ENCODE measurements at regions not wholly inside any gene's neighbourhood (a gene's known extent, or its start where the extent isn't known, plus 50 kb on each side); places are given as distances from the start of the nearest gene placed in this dataset.

- CTCF ChIA-PET = no interaction called here
Measured at GRCh38 chr6:84461461-84461860, 234.0 kb upstream of the CEP162 start.

DNA sequence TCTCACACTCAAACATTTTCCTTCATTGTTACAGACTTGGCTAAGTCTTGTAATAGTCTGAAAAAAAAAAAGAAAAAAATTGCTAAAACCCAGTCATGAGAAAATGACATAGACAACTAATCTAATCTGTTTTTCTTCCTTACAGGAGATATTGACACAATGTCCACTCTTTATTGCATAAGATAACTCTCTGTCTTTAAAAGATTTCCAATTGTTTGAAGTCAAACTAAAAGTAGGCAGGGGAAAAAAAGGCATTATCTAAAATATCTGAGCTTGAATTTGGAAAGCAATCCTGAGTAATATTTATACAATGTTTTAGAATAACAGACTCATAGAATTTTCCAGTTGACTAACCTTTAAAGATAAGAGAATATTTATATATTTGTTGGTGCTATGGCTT is 233.0 kb upstream of the CEP162 start:
- ChIA-PET CTCF (interaction anchor here (0.6 kb wide), 1 partner anchor 634 kb away, joined by 3 read pairs; no protein-coding TSS in a partner anchor), POLR2A (no interaction called here)
- no peak for DNase-seq (ENCODE audit: extremely low spot score)
- no peak for TF ChIP-seq SUZ12 (IDR thresholded peaks at IDR 0.05)
- no peak for TF ChIP-seq FOXA1 (IDR thresholded peaks at IDR 0.05)
- TF ChIP-seq NFRKB (IDR thresholded peaks at IDR 0.05) = no peak
- TF ChIP-seq ELF4 (IDR thresholded peaks at IDR 0.05) = no peak
- TF ChIP-seq L3MBTL2 (conservative IDR thresholded peaks at IDR 0.05) = no peak
- TF ChIP-seq PKNOX1 (IDR thresholded peaks at IDR 0.05) = no peak
- TF ChIP-seq CTBP1 (IDR thresholded peaks at IDR 0.05; ENCODE audit: borderline replicate concordance) = no peak
- TF ChIP-seq HDGF (IDR thresholded peaks at IDR 0.05; ENCODE audit: borderline replicate concordance) = no peak
- no peak for TF ChIP-seq FOXM1 (IDR thresholded peaks at IDR 0.05; ENCODE audit: borderline replicate concordance)
- no peak for TF ChIP-seq SP1 (IDR thresholded peaks at IDR 0.05)
- no peak for TF ChIP-seq BHLHE40 (IDR thresholded peaks at IDR 0.05; ENCODE audit: borderline replicate concordance)

More at GRCh38 chr6:84461461-84461860, 234.0 kb upstream of the CEP162 start:
- DNase-seq (ENCODE audit: extremely low spot score) = no peak
- POLR2A ChIA-PET = no interaction called here
- TF ChIP-seq FOXA1 (IDR thresholded peaks at IDR 0.05) (no peak), NFRKB (IDR thresholded peaks at IDR 0.05) (no peak)

DNA sequence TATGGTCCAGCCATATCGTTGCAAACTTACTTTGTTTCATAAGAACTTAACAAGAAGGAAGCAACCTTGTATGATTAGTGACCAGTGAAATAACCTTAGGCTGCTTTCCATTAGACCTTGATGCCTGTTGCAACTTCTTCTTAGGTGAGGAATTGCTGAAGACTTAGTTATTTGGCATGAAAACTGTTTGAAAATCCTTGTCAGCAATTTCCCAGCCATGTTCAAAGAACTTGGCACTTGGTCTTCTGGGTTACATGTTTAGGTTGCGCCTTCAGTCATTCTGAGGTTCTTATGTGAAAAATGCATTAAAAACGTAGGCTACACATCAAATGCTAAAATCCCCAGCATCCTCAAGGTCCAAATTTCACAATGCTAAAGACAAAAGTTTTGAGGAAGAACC is 232.0 kb upstream of the CEP162 start:
- no peak for TF ChIP-seq L3MBTL2 (conservative IDR thresholded peaks at IDR 0.05)
- no peak for DNase-seq (ENCODE audit: extremely low spot score)
- POLR2A ChIA-PET = no interaction called here
- CTCF ChIA-PET = no interaction called here

- DNase-seq (ENCODE audit: extremely low spot score) = no peak
- CTCF ChIA-PET = no interaction called here
- POLR2A ChIA-PET = no interaction called here
- no peak for TF ChIP-seq TARDBP (IDR thresholded peaks at IDR 0.05)
- TF ChIP-seq BHLHE40 (IDR thresholded peaks at IDR 0.05; ENCODE audit: borderline replicate concordance) = no peak
- TF ChIP-seq SUZ12 (IDR thresholded peaks at IDR 0.05) = no peak
- TF ChIP-seq LEF1 (IDR thresholded peaks at IDR 0.05; ENCODE audit: borderline replicate concordance) = no peak
- no peak for TF ChIP-seq L3MBTL2 (conservative IDR thresholded peaks at IDR 0.05)
- TF ChIP-seq HDGF (IDR thresholded peaks at IDR 0.05; ENCODE audit: borderline replicate concordance) = no peak
- TF ChIP-seq ARNT (IDR thresholded peaks at IDR 0.05) = no peak
Measured at GRCh38 chr6:84458271-84458670, 230.8 kb upstream of the CEP162 start.

- no peak for DNase-seq (ENCODE audit: extremely low spot score)
- CTCF ChIA-PET = no interaction called here
- POLR2A ChIA-PET = no interaction called here
- TF ChIP-seq FOXK2 (IDR thresholded peaks at IDR 0.05) = no peak
- TF ChIP-seq SP1 (IDR thresholded peaks at IDR 0.05) = no peak
- TF ChIP-seq LEF1 (IDR thresholded peaks at IDR 0.05; ENCODE audit: borderline replicate concordance) = no peak
- TF ChIP-seq PKNOX1 (IDR thresholded peaks at IDR 0.05) = no peak
- TF ChIP-seq ARNT (IDR thresholded peaks at IDR 0.05) = no peak
- TF ChIP-seq SUZ12 (IDR thresholded peaks at IDR 0.05) = no peak
- TF ChIP-seq CTBP1 (IDR thresholded peaks at IDR 0.05; ENCODE audit: borderline replicate concordance) = no peak
- no peak for TF ChIP-seq L3MBTL2 (conservative IDR thresholded peaks at IDR 0.05)
Measured at GRCh38 chr6:84457276-84457675, 229.8 kb upstream of the CEP162 start.

- no peak for DNase-seq (ENCODE audit: extremely low spot score)
- TF ChIP-seq ZNF384 (IDR thresholded peaks at IDR 0.05) (no peak), PKNOX1 (IDR thresholded peaks at IDR 0.05) (0 out of 2 replicates have a peak, but pooled peaks have one; percentile 23)
- ChIA-PET CTCF (no interaction called here), POLR2A (no interaction called here)
Measured at GRCh38 chr6:84456803-84457202, 229.4 kb upstream of the CEP162 start.

GRCh38 chr6:84455511-84456029 is 228.1 kb upstream of the CEP162 start:
- DNase-seq (ENCODE audit: extremely low spot score) = no peak
- no peak for TF ChIP-seq FOXA1 (IDR thresholded peaks at IDR 0.05)
- no peak for TF ChIP-seq BHLHE40 (IDR thresholded peaks at IDR 0.05; ENCODE audit: borderline replicate concordance)
- no peak for TF ChIP-seq ARNT (IDR thresholded peaks at IDR 0.05)
- no peak for TF ChIP-seq NFRKB (IDR thresholded peaks at IDR 0.05)
- no peak for TF ChIP-seq HDGF (IDR thresholded peaks at IDR 0.05; ENCODE audit: borderline replicate concordance)
- no peak for TF ChIP-seq CTBP1 (IDR thresholded peaks at IDR 0.05; ENCODE audit: borderline replicate concordance)
- TF ChIP-seq TARDBP (IDR thresholded peaks at IDR 0.05) = no peak
- no peak for TF ChIP-seq L3MBTL2 (conservative IDR thresholded peaks at IDR 0.05)
- TF ChIP-seq PKNOX1 (IDR thresholded peaks at IDR 0.05) = no peak
- ChIA-PET POLR2A (no interaction called here), CTCF (no interaction called here)

Data from HEK293T (cell line).